Adrenal gland (tissue), 9 donors: ENCODE measurements at regions not wholly inside any gene's neighbourhood (a gene's known extent, or its start where the extent isn't known, plus 50 kb on each side); places are given as distances from the start of the nearest gene placed in this dataset.

ENCODE experiments used
- DNase-seq, 7 donors: peaks; one replicate each; pipeline ENCODE4 v3.0.0-alpha.2; 2019 to 2020
- H3K27ac ChIP-seq, 5 donors: fragments of 200-600 bp; sonication (generic) in 4 of 5; 1 replicate in 3 of 5; 2 replicates in 2 of 5; pipeline versions ENCODE4 v1.5.1 to v1.8.0; 2016 to 2020; ENCODE audit warnings: mild to moderate bottlenecking in 1 of 5
- H3K27me3 ChIP-seq: fragments of 200-600 bp; 2 replicates; pipeline ENCODE4 v1.8.0; 2021
- H3K36me3 ChIP-seq, 2 donors: fragments of 200-600 bp; replicated peaks in 1 of 2; 1 replicate in 1 of 2; 2 replicates in 1 of 2; pipeline versions ENCODE4 v1.5.1 to v1.8.0; 2018 to 2022
- H3K4me1 ChIP-seq, 2 donors: fragments of 200-600 bp; replicated peaks in 1 of 2; 1 replicate in 1 of 2; 2 replicates in 1 of 2; pipeline versions ENCODE4 v1.5.1 to v1.8.0; 2018 to 2021
- H3K4me3 ChIP-seq, 4 donors: fragments of 200-600 bp; sonication (generic) in 3 of 4; one replicate each; pipeline ENCODE4 v1.5.1; 2016 to 2018
- H3K9me3 ChIP-seq, 3 donors: fragments of 200-600 bp; sonication (generic) in 1 of 3; replicated peaks in 1 of 3; 1 replicate in 2 of 3; 2 replicates in 1 of 3; pipeline versions ENCODE4 v1.5.1 to v1.8.0; 2016 to 2021
- CTCF ChIP-seq, 6 experiments: fragments of 450-650 bp in 4 of 6; fragments of 200-600 bp in 2 of 6; sonication (generic) in 1 of 6; IDR thresholded peaks; 1 replicate in 5 of 6; 2 replicates in 1 of 6; pipeline versions ENCODE4 v1.5.1 to v1.8.0; 2016 to 2021; ENCODE audit warnings: antibody characterized with exemption in 6 of 6, mild to moderate bottlenecking in 2 of 6, moderate library complexity in 1 of 6
- POLR2A ChIP-seq, 2 donors: fragments of 450-650 bp; IDR thresholded peaks; one replicate each; pipeline ENCODE4 v1.6.1; 2017; ENCODE audit warnings: antibody characterized with exemption in 2 of 2, mild to moderate bottlenecking in 2 of 2, moderate library complexity in 1 of 2
- WGBS, 4 donors: extraction: QIAGEN DNeasy Blood & Tissue Kit in 2 of 4; methylation state at CpG; one replicate each; pipeline versions ENCODE4 v1.1.5 to v1.1.7; 2013 to 2017; 5-methylcytosine and 5-hydroxymethylcytosine counted together
- intact Hi-C, 2 donors: fragments of 100-400 bp; cut with DNase I; formaldehyde crosslinking; loops; one replicate each; pipeline versions ENCODE4 v1.14.1 to v1.15.0; 2022 to 2023
- donor health status: healthy with polysubstance abuse.
- donor health status: Bipolar disorder and iron deficiency.
- donor health status: DM: yes; HTN: yes; CAD: no.
- donor health status: DM: no; HTN: no; CAD: no.
- donor health status: DM: no; HTN: no; CAD: no.

GRCh38 chr20:4369119-4369797 lies 120.2 kb upstream of the ADRA1D start:
- TF ChIP-seq CTCF (IDR thresholded peaks at IDR 0.05) (no peak), POLR2A (IDR thresholded peaks at IDR 0.05) (no peak)
- no peak for DNase-seq
- H3K27me3 ChIP-seq, result no peaks in the 10 kb centered on the region
- intact Hi-C loops, result no loop called here
- H3K4me3 ChIP-seq, result no peak overlapping the region
- no peaks in the 10 kb centered on the region for H3K9me3 ChIP-seq
- H3K27ac ChIP-seq, result no peak overlapping the region
- no peaks in the 10 kb centered on the region for H3K36me3 ChIP-seq
- no peaks in the 10 kb centered on the region for H3K4me1 ChIP-seq
- 58 to 75% (median 69%) methylated on average over 2 of the region's 2 CpGs for WGBS, 4 donors

DNA sequence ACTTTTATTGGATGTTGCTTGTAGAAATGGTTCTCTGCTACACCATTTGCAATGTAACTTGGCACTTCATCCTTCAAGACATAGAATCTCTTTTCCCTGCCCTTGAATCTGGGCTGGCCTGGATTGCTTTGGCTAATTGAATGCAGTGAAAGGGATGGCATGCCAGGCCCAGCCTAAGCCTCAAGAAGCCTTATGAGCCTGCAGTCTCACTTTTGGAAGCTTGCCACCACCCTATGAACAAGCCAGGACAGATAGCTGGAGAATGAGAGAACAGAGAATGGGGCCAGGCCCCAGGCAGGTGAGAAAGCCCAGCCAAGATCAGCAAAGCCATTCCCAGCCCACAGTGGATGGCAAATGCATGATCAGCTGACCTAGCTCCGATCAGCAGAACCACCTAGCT lies 117.0 kb upstream of the ADRA1D start:
- TF ChIP-seq POLR2A (IDR thresholded peaks at IDR 0.05) (no peak), CTCF (IDR thresholded peaks at IDR 0.05) (no peak)
- Histone ChIP-seq H3K27me3 (no peaks in the 10 kb centered on the region), H3K4me1 (no peaks in the 10 kb centered on the region), H3K27ac (no peak overlapping the region), H3K4me3 (no peak overlapping the region), H3K9me3 (no peaks in the 10 kb centered on the region), H3K36me3 (no peaks in the 10 kb centered on the region)
- DNase-seq, result no peak
- intact Hi-C loops, result no loop called here
- 77 to 92% (median 88%) methylated on average over 1 of the region's 1 CpG for WGBS, 4 donors

DNA sequence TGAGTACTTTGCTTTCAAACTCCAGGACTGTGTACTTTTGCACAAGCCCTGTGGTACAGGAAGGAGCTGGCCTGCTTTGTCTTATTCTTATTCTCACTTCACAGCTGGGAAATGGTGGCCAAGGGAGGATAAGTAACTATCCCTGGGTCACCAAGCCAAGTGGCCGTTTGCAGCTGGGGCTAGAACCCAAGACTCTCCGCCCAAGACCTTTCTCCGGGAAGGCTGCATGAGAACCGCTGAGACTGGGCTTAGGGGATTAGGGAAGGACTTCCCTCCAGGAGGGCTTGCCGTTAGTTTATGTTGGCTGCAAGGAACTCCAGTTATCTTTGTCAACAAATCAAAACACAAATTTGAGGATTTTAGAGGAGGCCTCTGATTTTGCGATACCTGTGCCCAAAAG lies 109.5 kb upstream of the ADRA1D start:
- no peak overlapping the region for H3K4me3 ChIP-seq
- H3K27ac ChIP-seq, result no peak overlapping the region
- no peaks in the 10 kb centered on the region for H3K36me3 ChIP-seq
- no peaks in the 10 kb centered on the region for H3K9me3 ChIP-seq
- H3K27me3 ChIP-seq, result peaks cover 5% of the 10 kb centered on the region
- H3K4me1 ChIP-seq, result no peaks in the 10 kb centered on the region
- DNase-seq, result no peak
- TF ChIP-seq CTCF (IDR thresholded peaks at IDR 0.05) (no peak), POLR2A (IDR thresholded peaks at IDR 0.05) (no peak)
- WGBS, 4 donors, result 61 to 72% (median 70%) methylated on average over 6 of the region's 6 CpGs
- intact Hi-C loops, result no loop called here

- DNase-seq, result no peak
- H3K36me3 ChIP-seq, result no peaks in the 10 kb centered on the region
- TF ChIP-seq CTCF (IDR thresholded peaks at IDR 0.05), result no peak
- TF ChIP-seq POLR2A (IDR thresholded peaks at IDR 0.05), result no peak
- no peak overlapping the region for H3K4me3 ChIP-seq
- no peak overlapping the region for H3K27ac ChIP-seq
- no peaks in the 10 kb centered on the region for H3K4me1 ChIP-seq
- H3K27me3 ChIP-seq, result peaks cover 6% of the 10 kb centered on the region
- intact Hi-C loops, result no loop called here
- H3K9me3 ChIP-seq, result no peaks in the 10 kb centered on the region
- 73 to 83% (median 79%) methylated on average over 1 of the region's 1 CpG for WGBS, 4 donors
Observed at GRCh38 chr20:4352348-4352747, 103.3 kb upstream of the ADRA1D start.
